HG02970 (cell line): ENCODE measurements at regions not wholly inside any gene's neighbourhood (a gene's known extent, or its start where the extent isn't known, plus 50 kb on each side); places are given as distances from the start of the nearest gene placed in this dataset.
"Not testable (repeated sequence)": the region's sequence is repeated elsewhere in the genome, so short reads cannot be mapped to it uniquely, and the experiment has no call there.

ENCODE experiments used
- ATAC-seq: cut with Tn5 transposase; IDR thresholded peaks from one replicate; pipeline ENCODE4 v1.9.1; 2021; ENCODE audit warnings: mild to moderate bottlenecking, moderate library complexity, moderate number of reproducible peaks; ENCODE audit not compliant: unreplicated experiment, low FRiP score

GRCh38 chr3:26763723-26764122, 141.2 kb downstream of the LRRC3B start:
- ATAC-seq: no peak

GRCh38 chr3:26766031-26766430, 143.5 kb downstream of the LRRC3B start:
- ATAC-seq: no peak

GRCh38 chr3:26768068-26768651, 145.6 kb downstream of the LRRC3B start:
- ATAC-seq: no peak

GRCh38 chr3:26799679-26800317, 177.2 kb downstream of the LRRC3B start:
- ATAC-seq: no peak

- no peak for ATAC-seq
These were observed 184.7 kb downstream of the LRRC3B start for GRCh38 chr3:26807272-26807671.

- no peak for ATAC-seq
These were observed 202.9 kb downstream of the LRRC3B start for GRCh38 chr3:26825454-26825853.

DNA sequence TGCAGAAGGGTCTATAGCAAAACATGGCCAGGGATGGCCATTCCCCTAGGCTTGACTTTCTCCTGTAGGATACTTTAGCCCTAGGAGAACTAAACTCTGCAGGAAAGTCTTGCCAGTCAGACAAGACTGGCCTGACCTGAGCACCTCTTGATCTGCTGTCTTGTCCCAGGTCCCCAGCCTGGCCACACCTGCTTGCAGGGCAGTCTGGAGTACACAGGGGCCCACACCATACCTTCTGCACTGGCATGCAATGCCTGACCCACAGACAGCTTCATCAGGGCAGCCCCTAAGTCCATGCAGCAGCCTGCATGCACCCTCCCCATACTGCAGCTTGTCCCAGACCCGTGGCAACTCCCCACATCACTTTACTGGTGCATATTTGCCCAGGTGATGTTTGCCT, 204.6 kb downstream of the LRRC3B start:
- ATAC-seq: no peak

- no peak for ATAC-seq
These were observed 215.5 kb downstream of the LRRC3B start for GRCh38 chr3:26838026-26838425.

GRCh38 chr3:26839001-26839400, 216.4 kb downstream of the LRRC3B start:
- no peak for ATAC-seq

- no peak for ATAC-seq
These were observed 217.8 kb downstream of the LRRC3B start for GRCh38 chr3:26840272-26840870.

DNA sequence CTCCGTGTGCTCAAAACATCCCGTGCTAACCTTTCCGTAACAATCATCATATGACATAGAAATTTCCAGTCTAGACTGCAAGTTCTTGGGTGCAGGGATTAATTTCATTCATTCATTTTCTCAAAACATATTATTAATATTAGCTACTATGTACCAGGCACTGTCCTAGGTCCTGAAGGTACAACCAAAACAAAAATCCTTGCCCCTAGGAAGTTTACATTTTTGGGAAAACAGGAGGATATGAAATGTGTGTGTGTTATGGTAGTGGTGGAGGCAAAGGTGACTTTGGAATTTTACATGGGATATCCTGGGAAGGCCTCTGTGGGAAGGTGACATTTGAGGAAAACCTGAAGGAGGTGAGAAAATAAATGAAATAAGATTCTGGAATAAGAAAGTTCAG, 222.6 kb downstream of the LRRC3B start:
- no peak for ATAC-seq

GRCh38 chr3:26847680-26848079, 225.1 kb downstream of the LRRC3B start:
- no peak for ATAC-seq

GRCh38 chr3:26894443-26894842, 271.9 kb downstream of the LRRC3B start:
- ATAC-seq: no peak

DNA sequence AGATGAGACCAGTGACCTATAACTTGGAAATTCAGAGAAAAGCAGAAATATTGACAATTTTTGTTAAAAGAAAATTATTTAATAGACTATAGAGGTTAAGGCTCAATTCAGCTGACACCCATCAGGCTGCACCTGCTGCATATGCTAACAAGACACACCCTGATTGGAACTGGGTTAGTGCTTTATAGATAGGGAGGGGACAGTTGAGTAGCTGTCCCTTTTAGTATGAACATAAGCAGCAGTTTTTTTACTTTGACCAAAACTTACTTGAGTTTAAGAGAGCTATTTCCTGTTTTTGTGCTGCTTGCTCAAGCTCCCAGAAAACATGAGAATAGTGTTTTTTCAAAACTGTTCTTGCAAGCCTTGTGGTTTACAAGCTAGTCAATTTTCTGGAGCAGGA, 292.6 kb downstream of the LRRC3B start:
- ATAC-seq: no peak

- ATAC-seq: no peak
These were observed 298.3 kb downstream of the LRRC3B start for GRCh38 chr3:26920646-26921478.

DNA sequence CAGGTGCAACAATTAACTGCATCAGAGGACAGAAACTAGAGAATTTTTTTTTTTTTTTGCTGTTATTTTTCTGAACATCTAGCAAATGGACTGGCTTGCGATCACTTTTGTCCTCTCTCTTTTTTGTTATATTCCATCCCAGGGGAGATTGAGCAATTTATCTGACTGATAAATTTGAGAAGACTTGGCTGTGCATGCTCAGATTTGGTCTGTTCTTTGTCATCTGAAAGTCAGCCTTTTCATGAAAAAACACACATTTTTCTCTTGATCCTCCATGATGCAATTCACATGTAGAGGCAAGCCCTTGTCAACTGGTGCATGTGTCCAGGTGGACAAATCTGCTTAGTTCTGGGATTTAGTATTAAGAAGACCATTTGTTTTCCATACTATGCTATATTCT, 309.3 kb downstream of the LRRC3B start:
- no peak for ATAC-seq

GRCh38 chr3:26932752-26933151, 310.2 kb downstream of the LRRC3B start:
- no peak for ATAC-seq

DNA sequence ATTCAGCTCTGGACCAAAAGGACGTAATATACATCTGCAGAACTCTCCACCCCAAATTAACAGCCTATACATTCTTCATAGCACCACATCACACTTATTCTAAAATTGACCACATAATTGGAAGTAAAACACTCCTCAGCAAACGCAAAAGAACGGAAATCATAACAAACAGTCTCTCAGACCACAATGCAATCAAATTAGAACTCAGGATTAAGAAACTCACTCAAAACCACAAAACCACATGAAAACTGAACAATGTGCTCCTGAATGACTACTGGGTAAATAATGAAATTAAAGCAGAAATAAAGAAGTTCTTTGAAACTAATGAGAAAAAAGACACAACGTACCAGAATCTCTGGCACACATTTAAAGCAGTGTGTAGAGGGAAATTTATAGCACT, 322.9 kb downstream of the LRRC3B start:
- not testable (repeated sequence) for ATAC-seq

DNA sequence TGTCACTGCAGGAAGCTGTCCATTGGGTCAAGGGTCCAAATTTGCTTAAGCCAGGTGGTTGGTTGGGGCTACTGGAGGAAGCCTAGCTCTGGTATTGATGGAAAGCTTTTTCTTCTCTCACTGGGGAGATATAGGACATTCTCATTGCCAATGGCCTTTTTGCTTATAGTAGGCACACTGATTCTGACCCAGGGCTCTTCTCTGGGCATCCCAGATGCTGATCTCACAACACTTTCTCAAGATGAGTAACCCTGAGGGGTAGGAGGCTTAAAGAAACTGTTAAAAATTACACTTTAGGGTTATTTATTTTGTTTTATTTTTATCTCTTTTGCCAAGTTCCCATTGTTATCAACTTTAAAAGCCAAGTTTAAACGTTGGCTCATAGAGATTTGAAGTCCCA, 337.8 kb downstream of the LRRC3B start:
- no peak for ATAC-seq

- ATAC-seq: peak; percentile 97
These were observed 340.2 kb downstream of the LRRC3B start for GRCh38 chr3:26962492-26963360.
